Activated CD4-positive, alpha-beta T cell treated with anti-CD3 and anti-CD28 coated beads for 4 hours (primary cell): ENCODE measurements at regions not wholly inside any gene's neighbourhood (a gene's known extent, or its start where the extent isn't known, plus 50 kb on each side); places are given as distances from the start of the nearest gene placed in this dataset.

Experiments used
- DNase-seq, 2 donors: peaks; one replicate each; pipeline ENCODE4 v3.0.0-alpha.2; 2020

GRCh38 chr11:19595499-19595839 is 117.2 kb upstream of the NAV2 start:
- no peak for DNase-seq

- DNase-seq: no peak
Measured at GRCh38 chr11:19594326-19594725, 118.3 kb upstream of the NAV2 start.

DNA sequence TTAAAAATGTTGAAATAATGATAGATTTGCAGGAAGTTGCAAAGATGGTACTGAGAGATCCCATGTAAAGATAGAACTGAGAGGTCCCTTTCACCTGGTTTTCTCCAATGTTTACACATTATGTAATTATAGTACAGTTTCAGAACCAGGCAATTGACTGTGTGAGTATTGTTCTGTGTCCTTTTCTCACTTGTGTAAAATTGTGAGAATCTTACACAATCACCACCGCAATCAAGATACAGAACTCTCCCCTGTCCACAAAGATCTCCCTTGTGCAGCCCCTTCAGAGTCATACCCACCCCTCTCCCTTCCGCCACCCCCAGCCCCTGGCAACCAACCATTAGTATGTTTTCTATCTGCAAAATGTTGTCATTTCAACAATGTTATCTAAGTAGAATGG is 119.8 kb upstream of the NAV2 start:
- no peak for DNase-seq

DNA sequence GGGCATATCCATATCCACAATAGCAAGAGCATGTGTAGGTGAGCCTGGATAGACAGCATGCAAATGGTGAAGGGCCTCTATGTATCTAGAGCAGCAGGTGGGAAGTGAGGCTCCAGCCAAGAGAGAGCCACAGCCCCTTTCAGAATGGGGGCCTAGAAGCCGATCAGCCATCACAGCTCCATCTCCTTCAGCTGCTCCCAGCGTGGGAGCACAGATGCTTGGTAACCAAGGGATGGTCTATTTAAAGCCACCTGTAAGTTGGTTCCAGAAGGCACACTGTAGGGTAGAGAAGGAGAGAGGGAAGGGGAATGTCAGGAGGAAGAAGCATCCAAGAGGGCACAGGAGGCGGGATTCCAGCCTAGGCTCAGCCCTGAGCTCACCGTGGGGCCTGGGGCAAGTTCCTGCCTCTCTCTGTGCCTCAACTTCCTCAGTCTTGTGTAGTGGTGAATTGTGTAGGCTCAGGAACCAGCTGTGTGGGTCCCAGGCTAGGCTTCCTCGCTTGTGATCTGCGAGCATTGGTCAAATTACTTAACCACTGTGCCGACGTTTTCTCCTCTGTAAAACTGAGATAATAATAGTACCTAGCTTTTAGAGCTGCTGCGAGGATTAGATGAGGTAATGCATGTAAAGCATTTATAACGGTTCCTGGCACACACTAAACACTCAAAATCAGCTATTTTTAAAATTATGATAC is 122.9 kb upstream of the NAV2 start:
- no peak for DNase-seq

DNA sequence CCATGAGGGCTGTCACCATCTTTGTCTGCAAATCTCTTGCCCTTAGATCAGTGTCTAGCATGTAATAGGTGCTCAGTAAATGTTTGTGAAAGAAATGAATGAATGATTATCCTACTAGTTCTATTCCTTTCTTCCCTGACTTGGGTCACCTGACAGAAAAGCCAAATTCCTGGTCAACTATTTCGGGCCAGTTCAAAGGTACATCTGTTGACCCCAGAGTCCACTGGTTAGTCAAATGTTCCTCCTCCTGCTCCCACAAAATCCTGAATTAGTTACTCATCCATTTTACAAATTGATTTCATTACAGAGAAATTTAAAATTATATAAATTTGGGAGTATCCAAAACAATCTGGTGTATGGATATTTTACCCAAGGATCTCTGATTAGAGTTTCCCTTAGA is 124.7 kb upstream of the NAV2 start:
- no peak for DNase-seq

DNA sequence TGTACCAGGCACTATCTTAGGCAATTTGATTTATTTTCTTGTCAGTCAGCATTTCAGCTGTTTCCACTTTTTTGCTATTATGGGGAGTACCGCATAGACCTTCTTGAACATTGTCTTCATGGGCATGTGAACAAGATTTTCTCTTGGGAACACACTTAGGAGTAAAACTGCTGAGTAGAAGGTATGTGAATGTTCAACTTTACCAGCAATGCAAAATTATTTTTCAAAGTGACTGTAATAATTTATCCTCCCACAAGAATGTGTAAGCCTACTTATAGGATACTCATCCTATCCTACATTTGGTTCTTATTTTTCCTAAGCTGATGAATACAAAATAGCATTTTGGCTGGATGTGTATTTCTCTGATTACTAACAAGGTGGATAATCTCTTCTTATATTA is 132.0 kb upstream of the NAV2 start:
- DNase-seq: no peak

DNA sequence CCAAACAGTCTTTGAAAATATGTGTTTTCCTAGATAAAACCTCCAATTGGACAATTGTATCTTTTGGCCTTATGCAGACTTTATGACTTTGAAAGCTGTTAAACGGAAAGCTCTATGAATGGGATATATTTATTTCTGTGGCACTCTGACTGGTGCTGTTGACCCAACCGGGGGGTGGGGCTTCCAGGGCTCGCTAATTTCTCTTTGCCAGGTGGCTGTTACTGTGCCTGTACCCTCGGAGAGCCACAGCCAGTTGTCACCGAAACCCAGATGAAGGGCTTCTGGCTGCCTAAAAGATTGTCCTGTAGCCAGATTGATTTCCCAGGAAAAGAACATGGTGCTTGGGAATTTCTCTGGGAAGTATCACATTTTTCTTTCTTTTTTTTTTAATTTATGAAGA is 132.7 kb upstream of the NAV2 start:
- no peak for DNase-seq

DNA sequence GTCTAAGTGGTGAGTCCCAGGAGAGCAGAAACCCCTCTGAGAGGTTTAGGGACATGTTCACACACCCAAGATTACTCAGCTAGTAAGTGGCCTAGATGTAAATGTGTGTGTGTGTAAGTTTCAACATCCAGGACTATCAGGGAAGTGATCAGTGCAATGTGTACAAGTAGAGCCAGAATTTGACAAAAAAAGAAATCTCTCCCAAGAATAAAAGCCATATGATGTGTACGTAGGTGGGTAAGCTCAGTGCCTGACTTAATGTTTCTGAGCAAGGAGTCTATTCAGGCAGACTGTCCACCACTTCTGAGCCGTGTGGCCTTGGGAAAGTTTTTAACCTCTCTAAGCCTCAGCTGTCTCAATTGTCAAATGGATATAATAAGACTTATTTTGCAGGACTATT is 133.8 kb upstream of the NAV2 start:
- no peak for DNase-seq

GRCh38 chr11:19577976-19578619 is 134.5 kb upstream of the NAV2 start:
- DNase-seq: no peak

DNA sequence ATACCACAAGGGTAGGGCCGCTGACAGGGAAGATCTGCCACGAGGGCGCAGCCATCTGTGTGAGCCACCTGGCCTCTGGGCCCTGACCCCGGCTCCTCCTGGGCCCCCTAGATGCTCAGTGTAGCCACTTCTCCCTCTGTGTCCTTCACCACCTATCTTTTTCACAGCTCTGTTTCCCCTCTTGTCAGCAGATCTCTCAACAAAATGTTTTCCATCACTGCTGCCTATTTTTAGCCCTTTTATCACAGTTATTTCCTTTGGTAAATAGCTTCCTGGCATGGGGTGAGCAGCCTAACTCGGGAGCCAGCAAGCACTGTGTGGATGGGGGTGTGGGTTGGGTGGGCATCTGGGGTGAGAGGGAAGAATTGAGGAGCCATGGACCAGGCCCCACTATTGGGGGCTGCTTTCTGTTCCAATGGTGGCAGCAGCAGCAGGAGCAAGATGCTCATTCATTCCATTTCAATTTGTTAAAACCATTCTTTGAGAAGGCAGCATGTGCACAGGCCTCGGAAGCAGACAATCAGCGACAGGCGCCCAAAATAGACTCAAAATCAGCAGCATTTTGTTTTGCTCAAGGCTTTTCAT is 135.2 kb upstream of the NAV2 start:
- no peak for DNase-seq

DNA sequence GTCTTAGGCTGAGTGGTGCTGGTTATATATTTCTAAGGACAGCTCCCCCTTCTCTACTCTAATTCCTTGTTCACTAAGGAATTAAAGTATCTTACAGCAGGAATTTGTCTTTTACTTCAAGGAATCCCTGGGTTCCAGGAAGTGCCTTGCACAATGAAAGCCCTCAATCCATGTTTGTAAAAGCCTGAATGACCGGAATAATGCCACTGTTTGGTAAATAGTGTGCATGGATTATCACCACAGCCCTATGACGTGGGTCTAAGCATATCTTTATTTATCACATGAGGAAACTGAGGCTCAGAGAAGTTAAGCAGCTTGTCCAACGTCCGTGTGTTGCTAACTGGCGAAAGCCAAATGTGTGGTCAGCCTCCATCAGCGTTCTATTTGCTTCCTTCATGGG is 135.7 kb upstream of the NAV2 start:
- DNase-seq: no peak

- DNase-seq: no peak
Measured at GRCh38 chr11:19576054-19576453, 136.6 kb upstream of the NAV2 start.

- DNase-seq: no peak
Measured at GRCh38 chr11:19574916-19575315, 137.7 kb upstream of the NAV2 start.

DNA sequence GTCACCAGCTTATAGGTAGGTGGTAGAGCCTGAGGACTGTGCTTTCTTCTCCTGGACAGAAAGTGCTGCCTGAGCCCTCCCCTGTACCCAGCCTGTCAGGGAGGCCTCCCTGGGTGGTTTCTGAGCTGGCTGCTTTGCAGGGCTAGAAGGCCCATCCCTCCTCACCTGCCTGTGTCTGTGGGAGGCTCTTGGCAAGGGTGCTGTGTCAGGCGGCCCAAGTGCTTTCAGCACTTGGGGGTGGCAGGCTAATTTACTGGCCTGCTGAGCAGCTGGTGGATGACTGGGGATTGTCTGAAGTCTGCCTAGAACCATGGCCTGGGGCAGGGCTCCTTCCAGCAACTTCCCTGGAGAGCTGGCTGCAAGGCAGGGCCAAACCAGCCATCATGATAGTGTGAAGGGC is 139.0 kb upstream of the NAV2 start:
- DNase-seq: no peak

GRCh38 chr11:19571906-19572305 is 140.7 kb upstream of the NAV2 start:
- DNase-seq: no peak

- no peak for DNase-seq
Measured at GRCh38 chr11:19570889-19571288, 141.7 kb upstream of the NAV2 start.

GRCh38 chr11:19567996-19568395 is 144.6 kb upstream of the NAV2 start:
- DNase-seq: no peak

DNA sequence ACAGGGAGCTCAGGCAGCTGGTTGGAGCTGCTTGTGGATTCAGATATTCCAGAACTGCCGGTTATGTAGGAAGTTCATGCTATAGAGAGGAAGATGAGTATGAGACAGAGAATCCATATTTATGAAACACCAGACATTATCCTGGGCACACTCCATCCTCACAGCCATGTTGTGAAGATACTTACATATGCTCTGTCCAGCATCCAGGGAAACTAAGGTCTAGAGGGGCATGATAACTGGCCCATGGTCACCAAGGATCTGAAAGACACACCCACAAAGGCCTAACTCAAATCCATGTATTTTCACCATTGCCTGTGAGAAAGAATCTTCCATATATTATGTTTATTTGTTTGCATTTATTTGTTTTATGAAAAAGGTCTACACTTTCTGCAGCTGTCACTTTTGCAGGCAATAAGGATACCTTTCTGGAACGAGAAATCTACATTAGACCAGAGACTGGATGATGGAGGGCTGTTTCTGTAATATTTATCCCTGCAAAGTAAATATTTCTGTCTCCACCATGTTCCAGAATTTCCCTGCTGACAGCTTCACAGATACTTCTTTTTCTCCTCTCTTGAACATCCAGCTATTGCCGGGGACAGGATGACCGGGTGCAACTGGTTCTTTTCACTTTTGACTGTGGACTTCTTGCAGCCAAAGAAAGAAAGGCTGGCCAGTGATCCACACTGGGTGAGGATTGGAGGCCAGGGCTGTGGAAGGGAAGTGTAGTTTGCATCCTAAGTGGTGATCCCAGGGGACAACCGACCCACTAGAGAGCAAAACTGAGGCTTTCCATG is 145.9 kb upstream of the NAV2 start:
- DNase-seq: no peak

- DNase-seq: no peak
Measured at GRCh38 chr11:19565639-19566038, 147.0 kb upstream of the NAV2 start.

GRCh38 chr11:19562156-19562555 is 150.5 kb upstream of the NAV2 start:
- DNase-seq: no peak

DNA sequence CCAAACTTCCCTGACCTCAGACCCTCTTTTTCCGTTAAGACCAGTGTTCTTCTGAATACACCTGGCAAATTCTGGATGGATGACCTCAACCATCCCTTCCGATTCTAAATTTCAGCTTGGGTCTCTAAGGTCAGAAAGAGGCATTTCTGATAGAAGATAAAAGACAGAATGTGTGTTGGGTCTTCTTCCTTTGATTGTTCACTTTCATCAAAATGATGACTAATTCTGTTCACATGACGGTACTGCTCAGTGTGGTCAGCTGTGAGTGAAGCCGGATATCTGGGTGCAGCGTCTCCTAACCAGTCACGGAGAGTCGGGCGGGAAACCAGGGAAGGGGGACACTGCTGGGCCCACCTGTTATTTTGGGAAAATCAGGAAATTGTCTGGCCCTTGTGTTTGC is 151.6 kb upstream of the NAV2 start:
- no peak for DNase-seq

DNA sequence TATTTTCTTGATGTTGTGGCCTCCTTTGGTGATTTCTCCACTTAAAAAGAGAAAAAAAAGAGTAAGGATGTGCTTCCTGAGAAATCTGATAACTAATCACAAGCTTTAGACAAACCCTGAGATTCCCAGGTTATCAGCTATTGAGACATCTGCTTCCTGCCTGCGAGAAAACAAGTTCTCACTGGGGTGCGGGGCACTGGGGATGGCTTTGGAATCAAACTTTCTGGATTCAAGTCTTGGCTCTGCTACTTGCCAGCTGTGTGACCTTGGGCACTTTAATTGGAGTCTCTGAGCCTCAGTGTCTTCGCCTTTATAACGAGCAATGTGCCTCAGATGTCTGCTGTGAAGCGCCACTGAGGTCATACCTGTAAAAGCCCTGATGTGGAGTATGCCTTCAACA is 152.5 kb upstream of the NAV2 start:
- no peak for DNase-seq

- no peak for DNase-seq
Measured at GRCh38 chr11:19559746-19560145, 152.9 kb upstream of the NAV2 start.
